GM23338 (cell line): ENCODE measurements at regions not wholly inside any gene's neighbourhood (a gene's known extent, or its start where the extent isn't known, plus 50 kb on each side); places are given as distances from the start of the nearest gene placed in this dataset.

Source experiments
- EZH2 ChIP-seq: fragments of 200-600 bp; sonication (generic); IDR thresholded peaks from one replicate; pipeline ENCODE4 v1.8.0; 2017; ENCODE audit warnings: antibody characterized with exemption, mild to moderate bottlenecking, low read depth; ENCODE audit not compliant: unreplicated experiment
- JUNB ChIP-seq: IDR thresholded peaks from one replicate; pipeline ENCODE4 v1.6.1; 2016; ENCODE audit warnings: antibody characterized with exemption; ENCODE audit not compliant: unreplicated experiment
- POLR2AphosphoS5 ChIP-seq: IDR thresholded peaks from 2 replicates; pipeline ENCODE4 v1.6.1; 2016; ENCODE audit warnings: antibody characterized with exemption, low read depth
- TF ChIP-seq, protein P1 (sequence below), 2 experiments: fragments of 200-600 bp in 1 of 2; sonication (generic) in 1 of 2; conservative IDR thresholded peaks; 2 replicates each; pipeline versions ENCODE4 v1.5.1 to v1.6.1; 2016 to 2017; ENCODE audit warnings: antibody characterized with exemption in 2 of 2, low read depth in 2 of 2, mild to moderate bottlenecking in 2 of 2, moderate library complexity in 1 of 2
- TF ChIP-seq, protein P2 (sequence below): IDR thresholded peaks from one replicate; pipeline ENCODE4 v1.6.1; 2018; ENCODE audit warnings: antibody characterized with exemption; ENCODE audit not compliant: unreplicated experiment

DNA sequence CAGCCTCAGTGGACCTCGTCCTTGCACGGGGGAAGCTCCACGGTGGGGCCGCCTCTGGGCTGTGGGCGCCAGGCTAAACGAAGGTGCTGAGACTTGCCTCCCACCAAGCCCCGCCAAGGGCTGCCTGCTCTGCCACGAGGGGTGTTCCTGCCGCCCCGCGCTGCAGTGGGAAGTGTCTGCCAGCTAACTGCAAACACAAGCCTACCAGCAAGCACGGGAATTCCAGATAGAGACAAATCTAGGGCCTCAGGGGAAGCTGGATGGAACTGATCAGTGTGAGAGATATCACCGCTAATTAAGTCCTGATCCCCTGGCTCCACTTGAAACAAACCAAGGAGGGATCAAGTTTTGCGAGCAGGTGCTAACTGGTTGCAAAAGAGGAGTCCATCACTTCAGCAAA lies 181.6 kb upstream of the LEF1 start:
- no peak for TF ChIP-seq EZH2
- TF ChIP-seq JUNB: no peak
- TF ChIP-seq, protein P1, sequence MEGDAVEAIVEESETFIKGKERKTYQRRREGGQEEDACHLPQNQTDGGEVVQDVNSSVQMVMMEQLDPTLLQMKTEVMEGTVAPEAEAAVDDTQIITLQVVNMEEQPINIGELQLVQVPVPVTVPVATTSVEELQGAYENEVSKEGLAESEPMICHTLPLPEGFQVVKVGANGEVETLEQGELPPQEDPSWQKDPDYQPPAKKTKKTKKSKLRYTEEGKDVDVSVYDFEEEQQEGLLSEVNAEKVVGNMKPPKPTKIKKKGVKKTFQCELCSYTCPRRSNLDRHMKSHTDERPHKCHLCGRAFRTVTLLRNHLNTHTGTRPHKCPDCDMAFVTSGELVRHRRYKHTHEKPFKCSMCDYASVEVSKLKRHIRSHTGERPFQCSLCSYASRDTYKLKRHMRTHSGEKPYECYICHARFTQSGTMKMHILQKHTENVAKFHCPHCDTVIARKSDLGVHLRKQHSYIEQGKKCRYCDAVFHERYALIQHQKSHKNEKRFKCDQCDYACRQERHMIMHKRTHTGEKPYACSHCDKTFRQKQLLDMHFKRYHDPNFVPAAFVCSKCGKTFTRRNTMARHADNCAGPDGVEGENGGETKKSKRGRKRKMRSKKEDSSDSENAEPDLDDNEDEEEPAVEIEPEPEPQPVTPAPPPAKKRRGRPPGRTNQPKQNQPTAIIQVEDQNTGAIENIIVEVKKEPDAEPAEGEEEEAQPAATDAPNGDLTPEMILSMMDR (conservative IDR thresholded peaks at IDR 0.05; ENCODE audit: low read depth in 2 of 2): no peak
- TF ChIP-seq, protein P2, sequence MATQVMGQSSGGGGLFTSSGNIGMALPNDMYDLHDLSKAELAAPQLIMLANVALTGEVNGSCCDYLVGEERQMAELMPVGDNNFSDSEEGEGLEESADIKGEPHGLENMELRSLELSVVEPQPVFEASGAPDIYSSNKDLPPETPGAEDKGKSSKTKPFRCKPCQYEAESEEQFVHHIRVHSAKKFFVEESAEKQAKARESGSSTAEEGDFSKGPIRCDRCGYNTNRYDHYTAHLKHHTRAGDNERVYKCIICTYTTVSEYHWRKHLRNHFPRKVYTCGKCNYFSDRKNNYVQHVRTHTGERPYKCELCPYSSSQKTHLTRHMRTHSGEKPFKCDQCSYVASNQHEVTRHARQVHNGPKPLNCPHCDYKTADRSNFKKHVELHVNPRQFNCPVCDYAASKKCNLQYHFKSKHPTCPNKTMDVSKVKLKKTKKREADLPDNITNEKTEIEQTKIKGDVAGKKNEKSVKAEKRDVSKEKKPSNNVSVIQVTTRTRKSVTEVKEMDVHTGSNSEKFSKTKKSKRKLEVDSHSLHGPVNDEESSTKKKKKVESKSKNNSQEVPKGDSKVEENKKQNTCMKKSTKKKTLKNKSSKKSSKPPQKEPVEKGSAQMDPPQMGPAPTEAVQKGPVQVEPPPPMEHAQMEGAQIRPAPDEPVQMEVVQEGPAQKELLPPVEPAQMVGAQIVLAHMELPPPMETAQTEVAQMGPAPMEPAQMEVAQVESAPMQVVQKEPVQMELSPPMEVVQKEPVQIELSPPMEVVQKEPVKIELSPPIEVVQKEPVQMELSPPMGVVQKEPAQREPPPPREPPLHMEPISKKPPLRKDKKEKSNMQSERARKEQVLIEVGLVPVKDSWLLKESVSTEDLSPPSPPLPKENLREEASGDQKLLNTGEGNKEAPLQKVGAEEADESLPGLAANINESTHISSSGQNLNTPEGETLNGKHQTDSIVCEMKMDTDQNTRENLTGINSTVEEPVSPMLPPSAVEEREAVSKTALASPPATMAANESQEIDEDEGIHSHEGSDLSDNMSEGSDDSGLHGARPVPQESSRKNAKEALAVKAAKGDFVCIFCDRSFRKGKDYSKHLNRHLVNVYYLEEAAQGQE: no peak
- no peak for TF ChIP-seq POLR2AphosphoS5
